LNCAP (cell line): ENCODE measurements at regions not wholly inside any gene's neighbourhood (a gene's known extent, or its start where the extent isn't known, plus 50 kb on each side); places are given as distances from the start of the nearest gene placed in this dataset.

Experiments used
- TF ChIP-seq, protein P1 (sequence below): fragments of 450-650 bp; IDR thresholded peaks from 2 replicates; pipeline ENCODE4 v1.5.1; 2017; ENCODE audit warnings: mild to moderate bottlenecking

DNA sequence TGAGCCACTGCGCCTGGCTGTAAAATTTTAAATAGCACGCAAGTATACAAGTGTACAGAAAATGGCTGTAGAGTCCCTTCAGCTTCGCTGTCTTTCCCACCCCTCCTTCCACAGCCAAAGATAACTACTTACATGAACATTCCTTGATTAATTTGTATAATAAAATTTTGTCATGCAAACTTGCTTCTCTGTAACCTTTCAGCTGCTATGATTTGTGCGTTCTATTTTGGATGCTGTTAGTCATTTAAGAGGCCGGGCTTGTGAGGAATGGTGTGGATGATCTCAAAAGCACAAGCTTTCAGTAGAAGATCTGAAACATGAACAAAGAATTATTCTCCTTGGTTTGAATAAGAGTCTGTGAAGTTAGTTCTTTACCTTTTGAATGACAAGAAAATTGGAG lies 115.0 kb upstream of the TLE1 start:
- TF ChIP-seq, protein P1, sequence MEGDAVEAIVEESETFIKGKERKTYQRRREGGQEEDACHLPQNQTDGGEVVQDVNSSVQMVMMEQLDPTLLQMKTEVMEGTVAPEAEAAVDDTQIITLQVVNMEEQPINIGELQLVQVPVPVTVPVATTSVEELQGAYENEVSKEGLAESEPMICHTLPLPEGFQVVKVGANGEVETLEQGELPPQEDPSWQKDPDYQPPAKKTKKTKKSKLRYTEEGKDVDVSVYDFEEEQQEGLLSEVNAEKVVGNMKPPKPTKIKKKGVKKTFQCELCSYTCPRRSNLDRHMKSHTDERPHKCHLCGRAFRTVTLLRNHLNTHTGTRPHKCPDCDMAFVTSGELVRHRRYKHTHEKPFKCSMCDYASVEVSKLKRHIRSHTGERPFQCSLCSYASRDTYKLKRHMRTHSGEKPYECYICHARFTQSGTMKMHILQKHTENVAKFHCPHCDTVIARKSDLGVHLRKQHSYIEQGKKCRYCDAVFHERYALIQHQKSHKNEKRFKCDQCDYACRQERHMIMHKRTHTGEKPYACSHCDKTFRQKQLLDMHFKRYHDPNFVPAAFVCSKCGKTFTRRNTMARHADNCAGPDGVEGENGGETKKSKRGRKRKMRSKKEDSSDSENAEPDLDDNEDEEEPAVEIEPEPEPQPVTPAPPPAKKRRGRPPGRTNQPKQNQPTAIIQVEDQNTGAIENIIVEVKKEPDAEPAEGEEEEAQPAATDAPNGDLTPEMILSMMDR = no peak

DNA sequence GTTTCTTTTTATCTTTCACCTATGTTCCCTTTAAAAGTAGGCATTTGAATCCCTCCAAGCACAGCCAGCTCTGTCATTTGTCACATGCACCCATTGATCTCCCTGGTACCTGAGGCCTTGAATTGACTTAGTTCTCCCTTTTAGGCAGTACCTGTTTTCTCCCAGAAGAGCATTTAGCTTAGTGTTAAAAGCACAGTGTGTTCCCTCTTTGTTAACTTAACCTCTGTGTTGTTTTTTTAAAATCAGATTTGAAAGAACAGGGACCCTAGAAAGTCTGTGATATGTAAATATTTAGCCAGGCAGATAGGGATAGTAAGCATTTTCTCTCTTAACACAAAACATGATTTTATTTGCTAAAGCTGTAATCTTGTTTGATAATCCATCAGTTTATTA lies 113.8 kb upstream of the SPATA31D4 start:
- TF ChIP-seq, protein P1 = no peak

DNA sequence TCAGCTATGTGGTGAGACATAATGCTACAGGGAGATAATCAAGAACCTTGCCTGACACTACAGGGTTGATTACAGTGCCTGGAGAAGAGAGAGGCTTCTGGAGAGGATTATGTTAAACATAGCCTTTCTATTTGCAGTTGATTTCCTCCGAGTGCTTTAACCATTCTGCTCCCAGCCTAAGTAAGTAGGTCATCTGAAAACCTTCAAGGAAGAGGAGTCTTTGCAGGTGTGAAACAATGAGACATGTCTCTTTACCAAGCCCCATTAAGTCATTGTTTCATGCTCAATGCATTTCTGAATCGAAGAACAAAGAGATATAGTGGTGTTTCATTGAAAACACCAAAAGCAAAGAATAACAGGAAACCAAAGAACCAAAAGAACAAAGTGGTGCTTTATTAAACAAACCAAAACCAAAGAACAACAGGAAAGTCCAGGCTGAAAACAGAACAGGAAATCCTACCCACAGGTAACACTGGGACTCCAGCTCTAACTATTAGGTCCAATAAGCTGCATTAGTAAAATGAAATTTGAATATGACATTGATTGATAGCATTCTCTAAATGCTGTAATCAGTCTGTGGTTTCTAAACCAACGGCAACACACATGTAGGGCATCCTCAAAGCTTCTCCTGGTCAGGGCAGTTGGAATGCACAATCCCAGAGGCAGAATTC lies 113.3 kb upstream of the SPATA31D4 start:
- TF ChIP-seq, protein P1 = no peak

DNA sequence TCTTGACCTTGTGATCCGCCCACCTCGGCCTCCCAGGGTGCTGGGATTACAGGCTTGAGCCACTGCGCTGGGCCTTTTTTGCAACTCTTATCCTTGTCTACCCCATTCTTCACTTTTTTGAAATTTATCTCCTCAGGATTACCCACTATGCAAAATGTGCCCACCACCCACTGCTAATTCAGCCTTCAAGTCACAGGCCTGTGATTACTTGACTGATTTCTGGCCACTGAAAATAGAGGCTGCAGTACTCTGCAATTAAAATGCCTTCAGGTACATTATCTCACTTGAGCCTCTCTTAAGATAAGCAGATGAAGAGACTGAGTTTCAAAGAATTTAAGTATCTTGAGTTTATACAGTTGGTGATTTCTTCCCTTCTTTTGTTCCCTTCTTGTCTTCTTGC lies 112.4 kb upstream of the SPATA31D4 start:
- TF ChIP-seq, protein P1 = no peak

DNA sequence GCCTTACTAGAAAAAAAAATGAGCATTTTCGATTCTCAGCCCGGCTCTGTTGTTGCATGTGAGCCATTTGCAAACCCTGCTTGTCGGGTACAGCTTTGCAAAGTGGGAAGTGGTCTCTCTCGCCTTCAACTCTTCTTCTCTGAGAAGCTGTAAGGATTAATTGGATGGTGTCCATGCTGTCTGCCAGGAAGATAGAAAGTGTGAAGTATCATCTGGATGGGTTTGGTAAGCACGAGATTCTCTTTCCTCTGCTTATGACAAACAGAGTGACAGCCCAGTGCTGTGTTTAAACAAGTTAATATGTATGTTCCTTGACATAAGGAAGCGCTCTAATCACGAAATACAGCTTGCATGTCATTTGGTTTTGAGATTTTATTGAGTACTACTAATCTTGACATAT lies 109.1 kb upstream of the SPATA31D4 start:
- TF ChIP-seq, protein P1 = no peak

DNA sequence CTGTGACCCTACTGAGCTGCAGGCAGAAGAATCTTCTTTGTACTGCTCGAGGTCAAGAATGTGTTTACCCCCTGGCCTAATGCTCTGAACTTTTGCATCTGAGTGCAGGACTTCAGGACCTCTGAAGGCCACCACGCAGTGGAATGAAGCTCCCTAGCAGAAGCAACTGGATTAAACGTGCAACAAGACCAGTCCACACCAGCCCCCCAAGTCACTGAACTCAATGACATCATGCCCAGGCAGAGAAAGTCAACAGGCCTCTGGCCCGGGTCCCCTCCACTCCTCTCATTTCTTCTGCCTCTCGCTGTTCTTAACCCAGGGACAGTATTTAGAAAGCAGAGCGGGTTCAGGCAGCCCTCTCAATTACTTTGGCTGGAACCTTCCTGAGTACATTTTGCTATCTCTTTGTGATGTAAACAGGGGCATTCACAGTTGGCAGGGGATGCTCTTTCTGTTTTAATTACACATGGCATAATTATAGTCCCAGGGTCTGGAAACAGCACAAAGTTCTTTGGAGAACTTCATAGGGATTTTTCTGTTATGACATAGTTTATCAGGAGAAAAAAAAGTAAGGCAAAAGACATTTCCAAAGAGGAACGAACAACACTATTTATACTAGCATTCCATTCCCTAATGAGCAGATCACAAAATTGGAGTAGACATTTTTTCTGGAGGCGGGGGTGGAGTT lies 108.2 kb upstream of the SPATA31D4 start:
- TF ChIP-seq, protein P1 = no peak

DNA sequence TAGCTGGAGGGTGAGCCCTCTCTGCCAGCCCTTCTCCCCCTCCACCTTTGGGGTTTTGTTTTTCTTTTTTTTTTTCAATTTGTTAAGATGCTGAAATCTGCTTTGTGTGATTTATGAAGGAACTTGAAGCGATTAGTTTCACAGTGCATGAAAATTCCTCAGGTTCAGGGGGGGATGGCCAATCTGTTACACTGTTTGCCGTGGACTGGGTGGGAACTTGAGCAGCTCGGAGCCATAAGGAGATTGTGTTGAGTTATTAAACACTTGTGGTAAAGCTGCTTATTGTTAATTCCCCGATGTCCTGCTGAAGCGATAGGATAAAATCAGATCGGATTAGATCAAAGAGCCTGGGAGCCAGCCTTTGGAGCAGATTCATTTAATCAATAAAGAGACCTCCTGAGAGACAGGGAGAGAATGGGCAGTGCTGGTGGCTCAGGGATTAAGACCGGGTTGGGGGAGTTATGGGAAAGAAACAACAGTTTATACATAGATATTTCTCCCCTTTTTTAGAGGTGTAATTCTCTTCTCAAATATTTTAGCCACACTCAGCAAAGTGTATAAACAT lies 105.8 kb upstream of the SPATA31D4 start:
- TF ChIP-seq, protein P1 = no peak
